MG63 (cell line): ENCODE measurements at regions not wholly inside any gene's neighbourhood (a gene's known extent, or its start where the extent isn't known, plus 50 kb on each side); places are given as distances from the start of the nearest gene placed in this dataset.

ENCODE experiments used
- DNase-seq: peaks from one replicate; pipeline ENCODE4 v3.0.0-alpha.2; 2020
- H3K27me3 ChIP-seq: fragments of 250-450 bp; sonication (Bioruptor Pico); 2 replicates; pipeline ENCODE4 v1.5.1; 2020; ENCODE audit warnings: mild to moderate bottlenecking, moderate library complexity
- H3K36me3 ChIP-seq: fragments of 250-450 bp; sonication (Bioruptor Pico); 2 replicates; pipeline ENCODE4 v1.5.1; 2020; ENCODE audit warnings: mild to moderate bottlenecking, moderate library complexity
- H3K4me3 ChIP-seq: fragments of 250-450 bp; sonication (Bioruptor Pico); 2 replicates; pipeline ENCODE4 v1.5.1; 2020; ENCODE audit warnings: mild to moderate bottlenecking, moderate library complexity
- H3K9me3 ChIP-seq: fragments of 250-450 bp; sonication (Bioruptor Pico); 2 replicates; pipeline ENCODE4 v1.5.1; 2020; ENCODE audit warnings: mild to moderate bottlenecking, moderate library complexity

GRCh38 chr9:20216438-20216837 lies 405.9 kb downstream of the MLLT3 start:
- no peak overlapping the region for H3K4me3 ChIP-seq
- DNase-seq, result no peak
- H3K9me3 ChIP-seq, result no peaks in the 10 kb centered on the region
- no peaks in the 10 kb centered on the region for H3K27me3 ChIP-seq
- no peaks in the 10 kb centered on the region for H3K36me3 ChIP-seq

GRCh38 chr9:20215552-20215951 lies 406.7 kb downstream of the MLLT3 start:
- no peak overlapping the region for H3K4me3 ChIP-seq
- DNase-seq, result no peak
- H3K27me3 ChIP-seq, result no peaks in the 10 kb centered on the region
- no peaks in the 10 kb centered on the region for H3K36me3 ChIP-seq
- no peaks in the 10 kb centered on the region for H3K9me3 ChIP-seq

- Histone ChIP-seq H3K36me3 (no peaks in the 10 kb centered on the region), H3K27me3 (peaks cover 2% of the 10 kb centered on the region; the same call in 1 of the 2 replicates), H3K9me3 (no peaks in the 10 kb centered on the region), H3K4me3 (no peak overlapping the region)
- DNase-seq, result no peak
These were observed 409.5 kb downstream of the MLLT3 start for GRCh38 chr9:20212806-20213205.

- no peak overlapping the region for H3K4me3 ChIP-seq
- H3K9me3 ChIP-seq, result no peaks in the 10 kb centered on the region
- no peaks in the 10 kb centered on the region for H3K36me3 ChIP-seq
- no peak for DNase-seq
- peaks cover 2% of the 10 kb centered on the region; the same call in 1 of the 2 replicates for H3K27me3 ChIP-seq
These were observed 412.6 kb downstream of the MLLT3 start for GRCh38 chr9:20209391-20210340.

DNA sequence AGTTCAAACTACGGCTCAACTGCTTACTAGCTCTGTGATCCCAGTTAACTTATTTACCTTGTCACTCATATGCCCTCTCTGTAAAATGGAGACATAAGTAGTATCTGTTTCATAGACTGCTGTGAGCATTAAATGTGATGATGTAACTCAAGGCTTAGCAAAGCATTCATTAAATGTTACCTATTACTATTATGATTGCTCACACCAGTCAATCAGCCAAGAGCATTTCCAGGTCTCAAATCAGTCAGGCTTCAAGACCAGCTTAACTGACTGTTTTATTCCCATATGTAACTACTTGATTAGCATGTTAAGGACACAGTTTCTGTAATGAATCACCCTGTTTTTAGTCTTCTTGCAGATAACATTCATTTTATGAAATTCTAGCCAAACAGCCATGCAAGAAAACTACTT lies 413.3 kb downstream of the MLLT3 start:
- DNase-seq, result no peak
- Histone ChIP-seq H3K9me3 (no peaks in the 10 kb centered on the region), H3K4me3 (no peak overlapping the region), H3K36me3 (no peaks in the 10 kb centered on the region), H3K27me3 (peaks cover 2% of the 10 kb centered on the region; the same call in 1 of the 2 replicates)

DNA sequence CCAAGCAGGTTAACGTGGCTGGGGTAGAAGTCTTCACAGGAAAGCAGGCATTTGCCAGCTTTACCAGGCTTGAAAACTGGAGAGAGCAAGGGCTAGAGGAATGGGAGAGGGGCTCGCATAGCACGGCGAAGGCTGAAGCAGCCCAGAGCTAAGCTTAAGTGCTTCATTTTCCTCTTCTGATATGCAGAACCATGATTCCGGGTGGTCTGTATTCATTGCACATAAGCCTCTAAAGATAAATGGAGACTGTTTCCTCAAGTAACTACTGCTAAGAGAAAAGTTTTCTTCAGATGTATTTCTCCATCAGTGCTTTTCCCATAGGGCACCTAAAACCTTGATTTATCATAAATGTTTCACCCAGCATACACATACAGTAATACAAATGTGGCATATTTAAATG lies 414.1 kb downstream of the MLLT3 start:
- Histone ChIP-seq H3K4me3 (no peak overlapping the region), H3K27me3 (peaks cover 2% of the 10 kb centered on the region; the same call in 1 of the 2 replicates), H3K9me3 (no peaks in the 10 kb centered on the region), H3K36me3 (no peaks in the 10 kb centered on the region)
- no peak for DNase-seq

DNA sequence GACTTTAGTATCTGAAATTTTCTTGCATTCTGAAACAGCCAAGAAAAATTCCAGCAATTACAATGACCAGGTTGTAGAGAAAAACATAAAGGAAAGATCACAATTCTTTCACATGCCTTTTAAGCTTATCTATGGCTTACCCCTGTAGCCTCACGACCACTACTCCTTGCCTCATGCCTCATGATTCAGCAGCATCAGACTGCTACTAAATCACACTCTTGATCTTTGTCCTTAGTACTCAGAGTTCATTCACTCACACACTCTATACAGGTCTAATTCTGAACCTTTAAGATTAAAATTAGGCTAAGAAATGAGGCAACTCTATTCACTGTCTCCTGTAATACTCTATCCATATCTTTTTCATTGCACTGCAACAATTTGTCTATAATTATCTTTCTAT lies 415.1 kb downstream of the MLLT3 start:
- H3K27me3 ChIP-seq, result peaks cover 2% of the 10 kb centered on the region; the same call in 1 of the 2 replicates
- H3K36me3 ChIP-seq, result no peaks in the 10 kb centered on the region
- no peak for DNase-seq
- H3K4me3 ChIP-seq, result no peak overlapping the region
- H3K9me3 ChIP-seq, result no peaks in the 10 kb centered on the region

- Histone ChIP-seq H3K4me3 (no peak overlapping the region), H3K9me3 (no peaks in the 10 kb centered on the region), H3K36me3 (no peaks in the 10 kb centered on the region), H3K27me3 (peaks cover 2% of the 10 kb centered on the region; the same call in 1 of the 2 replicates)
- no peak for DNase-seq
These were observed 416.5 kb downstream of the MLLT3 start for GRCh38 chr9:20205821-20206220.

GRCh38 chr9:20200991-20201431 lies 412.2 kb upstream of the SLC24A2 start:
- H3K4me3 ChIP-seq, result no peak overlapping the region
- H3K27me3 ChIP-seq, result no peaks in the 10 kb centered on the region
- no peak for DNase-seq
- H3K36me3 ChIP-seq, result no peaks in the 10 kb centered on the region
- H3K9me3 ChIP-seq, result no peaks in the 10 kb centered on the region; the same call in none of the 2 replicates

DNA sequence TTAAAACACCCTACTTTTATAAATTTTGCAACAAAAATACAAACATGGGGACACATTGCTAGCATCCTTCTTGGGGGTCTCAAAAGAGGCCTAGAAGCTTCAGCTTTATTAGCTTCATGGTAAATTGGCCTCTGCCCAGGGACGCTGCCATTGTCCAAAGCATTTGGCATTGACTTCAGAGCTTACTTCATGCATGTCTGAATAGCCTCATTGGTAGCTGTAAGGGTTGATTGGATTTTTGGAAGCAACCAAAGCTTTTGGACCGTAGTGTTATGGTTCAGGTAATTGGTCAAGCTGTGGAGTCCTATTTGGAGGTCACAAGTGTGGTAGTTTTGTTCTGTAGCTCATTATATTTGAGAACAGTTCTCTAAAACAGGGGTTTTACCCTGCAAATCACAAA lies 411.7 kb upstream of the SLC24A2 start:
- H3K9me3 ChIP-seq, result no peaks in the 10 kb centered on the region; the same call in none of the 2 replicates
- no peaks in the 10 kb centered on the region for H3K27me3 ChIP-seq
- DNase-seq, result no peak
- H3K4me3 ChIP-seq, result no peak overlapping the region
- H3K36me3 ChIP-seq, result no peaks in the 10 kb centered on the region

DNA sequence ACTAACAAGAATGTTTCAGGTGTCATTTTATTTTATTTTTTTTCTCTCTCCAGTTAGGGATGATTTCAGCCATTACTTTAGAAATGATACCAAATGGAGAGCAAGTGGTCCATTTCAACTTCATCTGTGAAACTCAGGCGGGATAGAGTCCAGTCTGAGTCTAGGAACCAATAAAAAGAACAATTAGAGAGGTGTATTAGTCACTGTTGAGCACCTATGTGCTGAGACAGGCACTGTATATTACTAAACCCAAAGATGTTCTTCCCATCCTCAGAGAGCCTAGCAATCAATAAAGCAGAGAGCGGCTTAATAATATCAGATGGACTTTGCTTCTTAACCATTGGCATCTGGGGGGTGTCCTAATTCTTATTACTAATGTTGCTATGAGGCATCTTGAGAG lies 410.3 kb upstream of the SLC24A2 start:
- Histone ChIP-seq H3K27me3 (no peaks in the 10 kb centered on the region), H3K9me3 (no peaks in the 10 kb centered on the region; the same call in none of the 2 replicates), H3K4me3 (no peak overlapping the region), H3K36me3 (no peaks in the 10 kb centered on the region)
- DNase-seq, result no peak

GRCh38 chr9:20197976-20198685 lies 409.3 kb upstream of the SLC24A2 start:
- Histone ChIP-seq H3K4me3 (no peak overlapping the region), H3K27me3 (no peaks in the 10 kb centered on the region), H3K9me3 (no peaks in the 10 kb centered on the region; the same call in none of the 2 replicates), H3K36me3 (no peaks in the 10 kb centered on the region)
- no peak for DNase-seq

GRCh38 chr9:20191228-20191840 lies 402.5 kb upstream of the SLC24A2 start:
- Histone ChIP-seq H3K4me3 (no peak overlapping the region), H3K36me3 (no peaks in the 10 kb centered on the region), H3K9me3 (no peaks in the 10 kb centered on the region; the same call in 1 of the 2 replicates), H3K27me3 (peaks cover 21% of the 10 kb centered on the region)
- no peak for DNase-seq

DNA sequence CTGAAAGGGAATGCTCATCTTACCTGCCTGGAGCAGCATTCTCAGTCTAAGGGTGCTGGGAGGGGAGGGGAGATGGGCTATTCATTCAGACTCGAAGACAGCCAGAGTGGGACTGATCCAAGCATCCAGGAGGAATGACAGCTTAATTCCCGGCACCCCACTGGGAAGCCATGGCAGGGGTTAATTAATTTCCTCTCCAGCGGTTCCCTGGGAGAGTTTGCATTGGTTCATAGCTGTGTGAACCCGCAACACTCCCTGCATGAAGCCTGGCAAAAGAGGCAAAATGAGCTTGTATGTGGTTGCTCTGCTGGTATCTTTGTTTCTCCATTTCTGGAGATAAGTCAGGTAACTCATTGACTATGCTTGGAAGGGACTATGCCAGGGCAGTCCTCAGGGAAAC lies 401.0 kb upstream of the SLC24A2 start:
- no peak for DNase-seq
- H3K27me3 ChIP-seq, result peaks cover 22% of the 10 kb centered on the region
- no peak overlapping the region for H3K4me3 ChIP-seq
- no peaks in the 10 kb centered on the region for H3K9me3 ChIP-seq
- no peaks in the 10 kb centered on the region for H3K36me3 ChIP-seq

- H3K9me3 ChIP-seq, result no peaks in the 10 kb centered on the region
These were observed 400.0 kb upstream of the SLC24A2 start for GRCh38 chr9:20188616-20189369.

GRCh38 chr9:20187318-20187717 lies 398.5 kb upstream of the SLC24A2 start:
- peaks cover 22% of the 10 kb centered on the region for H3K27me3 ChIP-seq
- no peaks in the 10 kb centered on the region for H3K9me3 ChIP-seq
- no peak overlapping the region for H3K4me3 ChIP-seq
- no peak for DNase-seq
- H3K36me3 ChIP-seq, result no peaks in the 10 kb centered on the region

More at GRCh38 chr9:20188616-20189369, 400.0 kb upstream of the SLC24A2 start:
- Histone ChIP-seq H3K27me3 (peaks cover 22% of the 10 kb centered on the region), H3K36me3 (no peaks in the 10 kb centered on the region), H3K4me3 (no peak overlapping the region)
- no peak for DNase-seq
